ENCODE measurements at regions not wholly inside any gene's neighbourhood (a gene's known extent, or its start where the extent isn't known, plus 50 kb on each side); places are given as distances from the start of the nearest gene placed in this dataset.

DNA sequence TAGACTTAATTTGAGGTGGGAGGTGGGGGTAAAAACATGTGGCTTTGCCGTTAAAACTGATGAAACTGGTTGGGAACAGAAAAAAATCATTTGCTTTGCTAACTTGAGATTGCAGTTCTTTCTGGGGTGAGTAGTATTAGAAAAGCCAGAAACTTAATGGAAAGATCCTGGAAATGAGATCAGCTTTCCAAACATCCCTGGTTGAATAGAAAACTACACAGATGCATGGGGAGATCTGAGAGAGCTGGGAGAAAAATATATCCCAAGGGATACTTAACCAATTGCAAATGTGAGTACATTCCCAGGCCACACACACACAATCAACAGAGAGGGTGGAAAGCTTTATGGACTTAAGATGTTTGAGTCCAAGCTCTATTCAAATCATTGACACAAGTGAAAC, 222.3 kb downstream of the YTHDC2 start:
- TF ChIP-seq, protein P1, sequence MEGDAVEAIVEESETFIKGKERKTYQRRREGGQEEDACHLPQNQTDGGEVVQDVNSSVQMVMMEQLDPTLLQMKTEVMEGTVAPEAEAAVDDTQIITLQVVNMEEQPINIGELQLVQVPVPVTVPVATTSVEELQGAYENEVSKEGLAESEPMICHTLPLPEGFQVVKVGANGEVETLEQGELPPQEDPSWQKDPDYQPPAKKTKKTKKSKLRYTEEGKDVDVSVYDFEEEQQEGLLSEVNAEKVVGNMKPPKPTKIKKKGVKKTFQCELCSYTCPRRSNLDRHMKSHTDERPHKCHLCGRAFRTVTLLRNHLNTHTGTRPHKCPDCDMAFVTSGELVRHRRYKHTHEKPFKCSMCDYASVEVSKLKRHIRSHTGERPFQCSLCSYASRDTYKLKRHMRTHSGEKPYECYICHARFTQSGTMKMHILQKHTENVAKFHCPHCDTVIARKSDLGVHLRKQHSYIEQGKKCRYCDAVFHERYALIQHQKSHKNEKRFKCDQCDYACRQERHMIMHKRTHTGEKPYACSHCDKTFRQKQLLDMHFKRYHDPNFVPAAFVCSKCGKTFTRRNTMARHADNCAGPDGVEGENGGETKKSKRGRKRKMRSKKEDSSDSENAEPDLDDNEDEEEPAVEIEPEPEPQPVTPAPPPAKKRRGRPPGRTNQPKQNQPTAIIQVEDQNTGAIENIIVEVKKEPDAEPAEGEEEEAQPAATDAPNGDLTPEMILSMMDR (conservative IDR thresholded peaks at IDR 0.05; ENCODE audit: low read depth in 2 of 2) = no peak
- TF ChIP-seq CREB1 (CRISPR knock-in tag; IDR thresholded peaks at IDR 0.05; ENCODE audit: low read depth) (no peak), POLR2AphosphoS5 (IDR thresholded peaks at IDR 0.05; ENCODE audit: low read depth) (no peak), JUNB (IDR thresholded peaks at IDR 0.05; ENCODE audit: unreplicated experiment) (no peak), REST (IDR thresholded peaks at IDR 0.05; ENCODE audit: unreplicated experiment) (no peak)
